H1 (cell line): ENCODE measurements at regions not wholly inside any gene's neighbourhood (a gene's known extent, or its start where the extent isn't known, plus 50 kb on each side); places are given as distances from the start of the nearest gene placed in this dataset.

Source experiments
- CTCF ChIA-PET: fragments of 300-600 bp; sonication (Branson Sonifier 250); formaldehyde crosslinking; loops from one replicate; lab custom pipeline; 2021; ENCODE audit not compliant: partially characterized antibody; lab: Charles Lee
- POLR2A ChIA-PET: fragments of 300-600 bp; sonication (Branson Sonifier 250); formaldehyde crosslinking; loops from one replicate; lab custom pipeline; 2021; ENCODE audit warnings: inconsistent platforms; ENCODE audit not compliant: partially characterized antibody; lab: Charles Lee
- DNase-seq, 2 experiments: peaks; one replicate each; pipeline versions ENCODE4 v3.0.0 to v3.0.0-alpha.2; 2010 to 2022; ENCODE audit warnings: low spot score in 2 of 2, low read depth in 1 of 2, mixed read lengths in 1 of 2
- FAIRE-seq: peaks from 2 replicates; lab custom pipeline; 2011; peaks lifted over from hg19 to GRCh38; lab: Jason Lieb, UNC
- H2AFZ ChIP-seq: 2 replicates; pipeline ENCODE4 v1.8.1; 2012; ENCODE audit warnings: low read length, inconsistent platforms
- H2AK5ac ChIP-seq: 2 replicates; pipeline ENCODE4 v1.6.1; 2013; ENCODE audit warnings: low read depth, low read length
- H2BK120ac ChIP-seq: replicated peaks from 2 replicates; pipeline ENCODE3; 2013; ENCODE audit warnings: low read depth, low read length, inconsistent platforms
- H2BK12ac ChIP-seq: 2 replicates; pipeline ENCODE4 v1.6.1; 2013; ENCODE audit warnings: low read depth, low read length
- H2BK15ac ChIP-seq: 2 replicates; pipeline ENCODE4 v1.6.1; 2013; ENCODE audit warnings: low read length
- H2BK20ac ChIP-seq: 2 replicates; pipeline ENCODE4 v1.6.1; 2013; ENCODE audit warnings: low read length
- H2BK5ac ChIP-seq: 2 replicates; pipeline ENCODE4 v1.6.1; 2013; ENCODE audit warnings: low read depth, low read length
- H3K14ac ChIP-seq: 2 replicates; pipeline ENCODE4 v1.6.1; 2013; ENCODE audit warnings: inconsistent platforms; ENCODE audit not compliant: insufficient read length
- H3K18ac ChIP-seq: 2 replicates; pipeline ENCODE4 v1.6.1; 2013; ENCODE audit warnings: low read length; ENCODE audit errors: extremely low read depth
- H3K23ac ChIP-seq: 2 replicates; pipeline ENCODE4 v1.6.1; 2013; ENCODE audit warnings: inconsistent platforms; ENCODE audit not compliant: insufficient read length
- H3K23me2 ChIP-seq: 2 replicates; pipeline ENCODE4 v1.6.1; 2013; ENCODE audit warnings: low read depth, low read length
- H3K27ac ChIP-seq: 2 replicates; pipeline ENCODE4 v1.6.1; 2011; ENCODE audit warnings: low read depth, low read length, inconsistent platforms
- H3K27me3 ChIP-seq, 4 experiments: replicated peaks in 1 of 4; 1 replicate in 1 of 4; 2 replicates in 3 of 4; pipeline versions ENCODE4 v1.6.1 to v1.8.1; 2011 to 2013; ENCODE audit warnings: low read length in 3 of 4, mild to moderate bottlenecking in 3 of 4, inconsistent platforms in 2 of 4, mixed read lengths in 2 of 4, moderate library complexity in 1 of 4; ENCODE audit not compliant: control insufficient read depth in 3 of 4, insufficient read depth in 3 of 4; ENCODE audit errors: extremely low read depth in 1 of 4
- H3K36me3 ChIP-seq, 4 experiments: 2 replicates each; pipeline versions ENCODE4 v1.6.1 to v1.8.1; 2011 to 2013; ENCODE audit warnings: mild to moderate bottlenecking in 4 of 4, low read length in 3 of 4, moderate library complexity in 2 of 4, control low read depth in 1 of 4, inconsistent platforms in 1 of 4; ENCODE audit not compliant: insufficient read depth in 4 of 4, control insufficient read depth in 2 of 4
- H3K4ac ChIP-seq: replicated peaks from 2 replicates; pipeline ENCODE3; 2013; ENCODE audit warnings: low read length, low read depth, mixed read lengths, inconsistent platforms; ENCODE audit not compliant: insufficient read length
- H3K4me1 ChIP-seq, 4 experiments: replicated peaks in 1 of 4; 1 replicate in 1 of 4; 2 replicates in 3 of 4; pipeline versions ENCODE4 v1.6.1 to v1.8.1; 2011 to 2013; ENCODE audit warnings: low read length in 3 of 4, inconsistent platforms in 2 of 4, mixed read lengths in 1 of 4; ENCODE audit not compliant: insufficient read depth in 4 of 4, control insufficient read depth in 3 of 4
- H3K4me2 ChIP-seq, 2 experiments: 2 replicates each; pipeline versions ENCODE4 v1.6.1 to v1.8.1; 2011 to 2013; ENCODE audit warnings: low read depth in 2 of 2, low read length in 2 of 2, control low read depth in 1 of 2, inconsistent platforms in 1 of 2, mild to moderate bottlenecking in 1 of 2; ENCODE audit not compliant: insufficient read depth in 1 of 2
- H3K4me3 ChIP-seq, 4 experiments: fragments of 200-600, 300-600 bp in 1 of 4; sonication (generic), shearing (Covaris generic), sonication (Bioruptor Twin) in 1 of 4; 2 replicates each; pipeline versions ENCODE4 v1.5.1 to v1.8.1; 2011 to 2016; ENCODE audit warnings: low read length in 4 of 4, low read depth in 3 of 4, control low read depth in 2 of 4, inconsistent platforms in 2 of 4, mild to moderate bottlenecking in 2 of 4, mixed read lengths in 1 of 4, moderate library complexity in 1 of 4; ENCODE audit not compliant: insufficient read depth in 2 of 4; ENCODE audit errors: extremely low read depth in 1 of 4
- H3K56ac ChIP-seq: replicated peaks from 2 replicates; pipeline ENCODE3; 2013; ENCODE audit warnings: low read depth, mild to moderate bottlenecking, mixed read lengths, low read length, inconsistent platforms; ENCODE audit not compliant: insufficient read length
- H3K79me1 ChIP-seq: 2 replicates; pipeline ENCODE4 v1.6.1; 2013; ENCODE audit warnings: low read depth, low read length, control low read depth
- H3K79me2 ChIP-seq, 2 experiments: 2 replicates each; pipeline versions ENCODE4 v1.6.1 to v1.8.1; 2012 to 2013; ENCODE audit warnings: low read length in 2 of 2, mild to moderate bottlenecking in 2 of 2, inconsistent platforms in 1 of 2; ENCODE audit not compliant: insufficient read depth in 2 of 2, control insufficient read depth in 1 of 2
- H3K9ac ChIP-seq, 4 experiments: replicated peaks in 1 of 4; 1 replicate in 1 of 4; 2 replicates in 3 of 4; pipeline versions ENCODE4 v1.6.1 to v1.8.1; 2011 to 2013; ENCODE audit warnings: low read depth in 3 of 4, low read length in 3 of 4, control low read depth in 2 of 4, mild to moderate bottlenecking in 2 of 4, moderate library complexity in 2 of 4, inconsistent platforms in 1 of 4; ENCODE audit errors: extremely low read depth in 1 of 4
- H3K9me3 ChIP-seq, 2 experiments: 2 replicates each; pipeline versions ENCODE4 v1.6.1 to v1.8.1; 2012 to 2013; ENCODE audit warnings: mild to moderate bottlenecking in 2 of 2, moderate library complexity in 2 of 2, control low read depth in 1 of 2, inconsistent platforms in 1 of 2, low read depth in 1 of 2, low read length in 1 of 2, mixed read lengths in 1 of 2; ENCODE audit not compliant: insufficient read depth in 2 of 2
- H4K20me1 ChIP-seq, 2 experiments: replicated peaks in 1 of 2; 2 replicates each; pipeline versions ENCODE3 to v1.8.1; 2011 to 2013; ENCODE audit warnings: inconsistent platforms in 2 of 2, low read length in 2 of 2, mild to moderate bottlenecking in 1 of 2; ENCODE audit not compliant: insufficient read depth in 2 of 2, control insufficient read depth in 1 of 2
- H4K5ac ChIP-seq: 2 replicates; pipeline ENCODE4 v1.6.1; 2013; ENCODE audit warnings: low read length, low read depth, mixed read lengths, inconsistent platforms; ENCODE audit not compliant: insufficient read length
- H4K8ac ChIP-seq: 2 replicates; pipeline ENCODE4 v1.8.0; 2013; ENCODE audit warnings: mild to moderate bottlenecking, moderate library complexity, low read length, inconsistent platforms; ENCODE audit not compliant: insufficient read depth; ENCODE audit errors: extremely low read depth
- H4K91ac ChIP-seq: replicated peaks from 2 replicates; pipeline ENCODE3; 2013; ENCODE audit warnings: low read length, mixed read lengths, inconsistent platforms; ENCODE audit not compliant: insufficient read length
- BRCA1 ChIP-seq: IDR thresholded peaks from 2 replicates; pipeline ENCODE4 v1.6.1; 2012; ENCODE audit warnings: low read depth, low read length, improper control_type of control experiment
- CBX5 ChIP-seq: fragments of 300-800, 300-1000 bp; sonication (generic); IDR thresholded peaks from 2 replicates; pipeline ENCODE4 v1.7.1; 2016; ENCODE audit warnings: antibody characterized with exemption, low read length, low read depth
- CBX8 ChIP-seq: fragments of 300-800, 300-1000 bp; sonication (generic); IDR thresholded peaks from 2 replicates; pipeline ENCODE4 v1.7.1; 2016; ENCODE audit warnings: low read depth, low read length, borderline replicate concordance
- CHD1 ChIP-seq: IDR thresholded peaks from 2 replicates; pipeline ENCODE4 v1.6.1; 2012; ENCODE audit warnings: low read depth, low read length, improper control_type of control experiment
- E2F6 ChIP-seq: IDR thresholded peaks from 2 replicates; pipeline ENCODE4 v1.6.1; 2012; ENCODE audit warnings: inconsistent platforms
- GABPA ChIP-seq: IDR thresholded peaks from 2 replicates; pipeline ENCODE4 v1.6.1; 2011; ENCODE audit warnings: mild to moderate bottlenecking, low read length, moderate library complexity, borderline replicate concordance; ENCODE audit not compliant: insufficient read depth
- HDAC6 ChIP-seq: IDR thresholded peaks from one replicate; pipeline ENCODE4 v1.7.1; 2012; ENCODE audit warnings: low read depth, mild to moderate bottlenecking, inconsistent platforms, low read length, moderate library complexity
- MAFK ChIP-seq: IDR thresholded peaks from 2 replicates; pipeline ENCODE4 v1.6.1; 2012; ENCODE audit warnings: low read depth, mild to moderate bottlenecking, improper control_type of control experiment, low read length
- POLR2A ChIP-seq, 2 experiments: IDR thresholded peaks; 1 replicate in 1 of 2; 2 replicates in 1 of 2; pipeline ENCODE4 v1.6.1; 2011; ENCODE audit warnings: low read depth in 2 of 2, low read length in 2 of 2, mild to moderate bottlenecking in 2 of 2; ENCODE audit errors: control extremely low read depth in 1 of 2
- SAP30 ChIP-seq: fragments of 300-600 bp; sonication (generic); IDR thresholded peaks from 2 replicates; pipeline ENCODE4 v1.7.1; 2012; ENCODE audit warnings: low read length, moderate library complexity, mild to moderate bottlenecking, inconsistent platforms; ENCODE audit not compliant: insufficient read depth, insufficient replicate concordance
- SP1 ChIP-seq: IDR thresholded peaks from 2 replicates; pipeline ENCODE4 v1.6.1; 2011; ENCODE audit warnings: low read depth, low read length
- SP2 ChIP-seq: IDR thresholded peaks from 2 replicates; pipeline ENCODE4 v1.6.1; 2012; ENCODE audit warnings: mild to moderate bottlenecking, low read length, inconsistent platforms
- TCF12 ChIP-seq: IDR thresholded peaks from 2 replicates; pipeline ENCODE4 v1.6.1; 2011; ENCODE audit warnings: low read depth, mild to moderate bottlenecking, low read length
- YY1 ChIP-seq: IDR thresholded peaks from 2 replicates; pipeline ENCODE4 v1.6.1; 2011; ENCODE audit warnings: low read depth, mild to moderate bottlenecking, low read length
- WGBS, 2 experiments: shearing (Covaris generic) in 1 of 2; methylation state at CpG; one replicate each; pipeline versions ENCODE4 v1.1.6 to v1.1.7; 2013 to 2015; ENCODE audit warnings: low lambda C conversion rate in 2 of 2, mixed read lengths in 2 of 2, inconsistent platforms in 1 of 2, low coverage in 1 of 2, missing lambda C conversion rate in 1 of 2; ENCODE audit not compliant: insufficient replicate concordance in 2 of 2, insufficient coverage in 1 of 2, insufficient read length in 1 of 2; ENCODE audit errors: extremely low coverage in 1 of 2, missing lambda C conversion rate in 1 of 2; 5-methylcytosine and 5-hydroxymethylcytosine counted together

GRCh38 chr11:106236295-106236694 is 158.8 kb downstream of the AASDHPPT start:
- FAIRE-seq: no peak
- H3K14ac ChIP-seq: no peak overlapping the region
- no peak overlapping the region for H2BK12ac ChIP-seq
- no peak overlapping the region for H3K4ac ChIP-seq
- CTCF ChIA-PET: interaction anchor here (0.7 kb wide), 1 partner anchor 12 kb away, joined by 3 read pairs; no protein-coding TSS in a partner anchor
- no peak overlapping the region for H2AK5ac ChIP-seq
- H4K20me1 ChIP-seq: no peaks in the 10 kb centered on the region
- H4K5ac ChIP-seq: no peak overlapping the region
- H3K4me2 ChIP-seq: no peak overlapping the region
- no peak overlapping the region for H4K91ac ChIP-seq
- DNase-seq: no peak
- no peak overlapping the region for H3K23ac ChIP-seq
- H3K56ac ChIP-seq: no peak overlapping the region
- H3K79me2 ChIP-seq: no peaks in the 10 kb centered on the region
- H2BK20ac ChIP-seq: no peak overlapping the region
- H2BK120ac ChIP-seq: no peak overlapping the region
- H3K4me3 ChIP-seq: no peak overlapping the region
- no peak overlapping the region for H2BK15ac ChIP-seq
- no peak overlapping the region for H2AFZ ChIP-seq
- no peaks in the 10 kb centered on the region for H3K79me1 ChIP-seq
- H3K18ac ChIP-seq: no peak overlapping the region
- POLR2A ChIA-PET: no interaction called here
- H3K4me1 ChIP-seq: no peaks in the 10 kb centered on the region
- no peaks in the 10 kb centered on the region for H3K23me2 ChIP-seq
- no peak overlapping the region for H3K27ac ChIP-seq
- no peak overlapping the region for H2BK5ac ChIP-seq
- TF ChIP-seq CBX5 (no peak), CHD1 (no peak), TCF12 (no peak), BRCA1 (no peak), SP2 (no peak), SAP30 (no peak), HDAC6 (no peak), SP1 (no peak), GABPA (no peak), CBX8 (no peak), POLR2A (IDR thresholded peaks at IDR 0.05; ENCODE audit: control extremely low read depth in 1 of 2, low read depth in 2 of 2, low read length in 2 of 2) (no peak), MAFK (no peak), YY1 (no peak), E2F6 (no peak)
- no CpG with 5 or more reads among the region's 2 CpGs for WGBS, 2 experiments
- no peak overlapping the region for H3K9ac ChIP-seq
- no peak overlapping the region for H4K8ac ChIP-seq
- no peaks in the 10 kb centered on the region for H3K36me3 ChIP-seq
- no peaks in the 10 kb centered on the region for H3K27me3 ChIP-seq
- H3K9me3 ChIP-seq: no peaks in the 10 kb centered on the region
